Brain microvascular endothelial cell (primary cell): ENCODE measurements at regions not wholly inside any gene's neighbourhood (a gene's known extent, or its start where the extent isn't known, plus 50 kb on each side); places are given as distances from the start of the nearest gene placed in this dataset.

Experiments used
- DNase-seq: peaks from one replicate; pipeline ENCODE4 v3.0.0-alpha.2; 2020
- H3K27ac ChIP-seq: fragments of 250-450 bp; sonication (Bioruptor Pico); 2 replicates; pipeline ENCODE4 v1.5.1; 2020; ENCODE audit warnings: mild to moderate bottlenecking, moderate library complexity
- H3K27me3 ChIP-seq: fragments of 250-450 bp; sonication (Bioruptor Pico); replicated peaks from 2 replicates; pipeline ENCODE4 v1.5.1; 2020; ENCODE audit warnings: mild to moderate bottlenecking
- H3K36me3 ChIP-seq: fragments of 250-450 bp; sonication (Bioruptor Pico); replicated peaks from 2 replicates; pipeline ENCODE4 v1.5.1; 2020; ENCODE audit warnings: mild to moderate bottlenecking
- H3K4me3 ChIP-seq: 2 replicates; pipeline ENCODE4 v1.5.1; 2011; ENCODE audit warnings: low read depth, mild to moderate bottlenecking, control low read depth, low read length, moderate library complexity
- CTCF ChIP-seq: IDR thresholded peaks from 2 replicates; pipeline ENCODE4 v1.5.1; 2011; ENCODE audit warnings: low read depth, mild to moderate bottlenecking, moderate library complexity, low read length, control low read depth, inconsistent platforms; ENCODE audit errors: missing control alignments
- in situ Hi-C: cut with HindIII; loops from 2 replicates; pipeline ENCODE4 v1.10.0; 2017; ENCODE audit warnings: low sequenced_read_pairs, low pct_ligation_motif_present

- Histone ChIP-seq H3K27me3 (no peaks in the 10 kb centered on the region), H3K36me3 (no peaks in the 10 kb centered on the region), H3K4me3 (no peak overlapping the region), H3K27ac (no peak overlapping the region)
- in situ Hi-C loops = no loop called here
- no peak for DNase-seq
- no peak for TF ChIP-seq CTCF
Measured at GRCh38 chr6:4488389-4488788, 287.8 kb upstream of the CDYL start.

- DNase-seq = no peak
- Histone ChIP-seq H3K4me3 (no peak overlapping the region), H3K27ac (no peak overlapping the region), H3K27me3 (no peaks in the 10 kb centered on the region), H3K36me3 (no peaks in the 10 kb centered on the region)
- no peak for TF ChIP-seq CTCF
- in situ Hi-C loops = no loop called here
Measured at GRCh38 chr6:4487538-4487937, 288.7 kb upstream of the CDYL start.

- TF ChIP-seq CTCF = no peak
- Histone ChIP-seq H3K36me3 (no peaks in the 10 kb centered on the region), H3K27me3 (no peaks in the 10 kb centered on the region), H3K27ac (no peak overlapping the region), H3K4me3 (no peak overlapping the region)
- DNase-seq = no peak
- in situ Hi-C loops = no loop called here
Measured at GRCh38 chr6:4486568-4487315, 289.5 kb upstream of the CDYL start.

- Histone ChIP-seq H3K4me3 (no peak overlapping the region), H3K27me3 (no peaks in the 10 kb centered on the region), H3K36me3 (no peaks in the 10 kb centered on the region), H3K27ac (no peak overlapping the region)
- in situ Hi-C loops = no loop called here
- TF ChIP-seq CTCF = no peak
- DNase-seq = no peak
Measured at GRCh38 chr6:4485735-4486134, 290.5 kb upstream of the CDYL start.

GRCh38 chr6:4482461-4482860 lies 293.7 kb upstream of the CDYL start:
- in situ Hi-C loops = no loop called here
- H3K36me3 ChIP-seq = no peaks in the 10 kb centered on the region
- H3K4me3 ChIP-seq = no peak overlapping the region
- TF ChIP-seq CTCF = no peak
- DNase-seq = no peak
- H3K27ac ChIP-seq = no peak overlapping the region
- no peaks in the 10 kb centered on the region for H3K27me3 ChIP-seq
